Endothelial cell of umbilical vein (primary cell): ENCODE measurements at regions not wholly inside any gene's neighbourhood (a gene's known extent, or its start where the extent isn't known, plus 50 kb on each side); places are given as distances from the start of the nearest gene placed in this dataset.

Source experiments
- BruUV-seq: library from RNA; stranded (reverse); fragments of 400-500 nt; replicated peaks from 2 replicates; lab custom pipeline; 2021; lab: Mats Ljungman, UMichigan
- CTCF ChIA-PET: fragments of 300-600, 350-600 bp; sonication (Branson Sonifier 250); formaldehyde crosslinking; loops from one replicate; lab custom pipeline; 2021; ENCODE audit warnings: antibody characterized with exemption, inconsistent platforms; lab: Charles Lee
- POLR2A ChIA-PET: fragments of 300-600, 350-600 bp; sonication (Branson Sonifier 250); formaldehyde crosslinking; loops from one replicate; lab custom pipeline; 2021; ENCODE audit warnings: antibody characterized with exemption, inconsistent platforms; lab: Charles Lee
- DNase-seq: peaks from one replicate; pipeline ENCODE4 v3.0.0-alpha.2; 2011; ENCODE audit warnings: low read depth, low spot score
- FAIRE-seq: peaks from 2 replicates; lab custom pipeline; 2011; peaks lifted over from hg19 to GRCh38; lab: Jason Lieb, UNC
- H2AFZ ChIP-seq: 2 replicates; pipeline ENCODE4 v1.6.0; 2012; ENCODE audit warnings: low read depth, low read length, control low read depth, inconsistent platforms
- H3K27ac ChIP-seq: 2 replicates; pipeline ENCODE4 v1.5.1; 2011; ENCODE audit warnings: low read depth, mild to moderate bottlenecking, control low read depth, low read length, moderate library complexity; ENCODE audit not compliant: insufficient read depth
- H3K27me3 ChIP-seq, 2 experiments: 2 replicates each; pipeline versions ENCODE4 v1.6.0 to v1.6.1; 2011; ENCODE audit warnings: low read length in 2 of 2, mixed read lengths in 1 of 2; ENCODE audit not compliant: control insufficient read depth in 2 of 2, insufficient read depth in 2 of 2
- H3K36me3 ChIP-seq, 2 experiments: 2 replicates in 1 of 2; 3 replicates in 1 of 2; pipeline ENCODE4 v1.5.1; 2011; ENCODE audit warnings: low read length in 2 of 2, mild to moderate bottlenecking in 1 of 2, moderate library complexity in 1 of 2; ENCODE audit not compliant: control insufficient read depth in 2 of 2, insufficient read depth in 2 of 2; ENCODE audit errors: extremely low read depth in 1 of 2
- H3K4me1 ChIP-seq: 3 replicates; pipeline ENCODE4 v1.5.1; 2011; ENCODE audit warnings: mild to moderate bottlenecking, low read length; ENCODE audit not compliant: control insufficient read depth, insufficient read depth; ENCODE audit errors: extremely low read depth
- H3K4me2 ChIP-seq: 2 replicates; pipeline ENCODE4 v1.6.1; 2011; ENCODE audit warnings: low read length, control low read depth, mixed read lengths; ENCODE audit not compliant: insufficient read depth
- H3K4me3 ChIP-seq, 3 experiments: fragments of 200-600 bp in 1 of 3; sonication (generic), shearing (Covaris generic) in 1 of 3; replicated peaks in 1 of 3; 2 replicates each; pipeline ENCODE4 v1.5.1; 2011 to 2016; ENCODE audit warnings: control low read depth in 3 of 3, low read length in 3 of 3, mild to moderate bottlenecking in 2 of 3, inconsistent platforms in 1 of 3, low read depth in 1 of 3, moderate library complexity in 1 of 3; ENCODE audit not compliant: insufficient read depth in 1 of 3
- H3K79me2 ChIP-seq: 2 replicates; pipeline ENCODE4 v1.6.0; 2012; ENCODE audit warnings: low read length, inconsistent platforms; ENCODE audit not compliant: control insufficient read depth, insufficient read depth
- H3K9ac ChIP-seq: replicated peaks from 2 replicates; pipeline ENCODE3; 2011; ENCODE audit warnings: low read length, control low read depth; ENCODE audit not compliant: insufficient read depth; ENCODE audit errors: extremely low read depth
- H3K9me1 ChIP-seq: replicated peaks from 3 replicates; pipeline ENCODE4 v1.6.0; 2011; ENCODE audit warnings: mild to moderate bottlenecking, low read length; ENCODE audit not compliant: control insufficient read depth, insufficient read depth; ENCODE audit errors: extremely low read depth
- H3K9me3 ChIP-seq: replicated peaks from 2 replicates; pipeline ENCODE4 v1.5.1; 2012; ENCODE audit warnings: low read length, inconsistent platforms; ENCODE audit not compliant: control insufficient read depth, insufficient read depth
- H4K20me1 ChIP-seq: replicated peaks from 2 replicates; pipeline ENCODE3; 2011; ENCODE audit warnings: mild to moderate bottlenecking, low read length; ENCODE audit not compliant: control insufficient read depth, insufficient read depth; ENCODE audit errors: extremely low read depth
- EZH2 ChIP-seq: IDR thresholded peaks from 2 replicates; pipeline ENCODE4 v1.6.1; 2012; ENCODE audit warnings: borderline replicate concordance, low read depth, mild to moderate bottlenecking, moderate library complexity, low read length, inconsistent platforms; ENCODE audit not compliant: severe bottlenecking
- FOS ChIP-seq: IDR thresholded peaks from 2 replicates; pipeline ENCODE4 v1.6.1; 2011; ENCODE audit warnings: mild to moderate bottlenecking, low read length, moderate library complexity, borderline replicate concordance; ENCODE audit not compliant: insufficient read depth
- GATA2 ChIP-seq: IDR thresholded peaks from 2 replicates; pipeline ENCODE4 v1.7.0; 2011; ENCODE audit warnings: low read depth, mild to moderate bottlenecking, moderate library complexity, mixed read lengths, low read length; ENCODE audit not compliant: insufficient read length, insufficient read depth
- JUN ChIP-seq: IDR thresholded peaks from 2 replicates; pipeline ENCODE4 v1.6.1; 2011; ENCODE audit warnings: borderline replicate concordance, low read depth; ENCODE audit not compliant: insufficient read length, insufficient read depth
- MAX ChIP-seq: IDR thresholded peaks from 2 replicates; pipeline ENCODE4 v1.6.1; 2011; ENCODE audit not compliant: insufficient read depth, insufficient read length
- MYC ChIP-seq: IDR thresholded peaks from one replicate; pipeline ENCODE4 v1.6.1; 2011; ENCODE audit warnings: mild to moderate bottlenecking, low read depth, low read length
- POLR2A ChIP-seq: IDR thresholded peaks from 2 replicates; pipeline ENCODE4 v1.6.1; 2012; ENCODE audit warnings: low read depth, mild to moderate bottlenecking, control low read depth, low read length
- POLR2AphosphoS5 ChIP-seq: IDR thresholded peaks from 2 replicates; pipeline ENCODE4 v1.6.1; 2012; ENCODE audit warnings: low read depth, mild to moderate bottlenecking, control low read depth, low read length, moderate library complexity; ENCODE audit not compliant: insufficient read depth
- dilution Hi-C: fragments of 300-500 bp; cut with MboI; formaldehyde crosslinking; loops from one replicate; pipeline ENCODE4 v1.15.0; 2019; ENCODE audit warnings: low sequenced_read_pairs; ENCODE audit not compliant: extremely low pct_ligation_motif_present
- intact Hi-C: fragments of 100-400 bp; cut with micrococcal nuclease; formaldehyde crosslinking; loops from one replicate; pipeline ENCODE4 v1.10.0; 2022
- TF ChIP-seq, protein P1 (sequence below), 2 donors: IDR thresholded peaks; 1 replicate in 1 of 2; 2 replicates in 1 of 2; pipeline ENCODE4 v1.5.1; 2011; ENCODE audit warnings: low read length in 2 of 2, mild to moderate bottlenecking in 2 of 2, moderate library complexity in 2 of 2, control low read depth in 1 of 2, inconsistent platforms in 1 of 2, low read depth in 1 of 2; ENCODE audit not compliant: insufficient read depth in 1 of 2; ENCODE audit errors: extremely low read depth in 1 of 2

DNA sequence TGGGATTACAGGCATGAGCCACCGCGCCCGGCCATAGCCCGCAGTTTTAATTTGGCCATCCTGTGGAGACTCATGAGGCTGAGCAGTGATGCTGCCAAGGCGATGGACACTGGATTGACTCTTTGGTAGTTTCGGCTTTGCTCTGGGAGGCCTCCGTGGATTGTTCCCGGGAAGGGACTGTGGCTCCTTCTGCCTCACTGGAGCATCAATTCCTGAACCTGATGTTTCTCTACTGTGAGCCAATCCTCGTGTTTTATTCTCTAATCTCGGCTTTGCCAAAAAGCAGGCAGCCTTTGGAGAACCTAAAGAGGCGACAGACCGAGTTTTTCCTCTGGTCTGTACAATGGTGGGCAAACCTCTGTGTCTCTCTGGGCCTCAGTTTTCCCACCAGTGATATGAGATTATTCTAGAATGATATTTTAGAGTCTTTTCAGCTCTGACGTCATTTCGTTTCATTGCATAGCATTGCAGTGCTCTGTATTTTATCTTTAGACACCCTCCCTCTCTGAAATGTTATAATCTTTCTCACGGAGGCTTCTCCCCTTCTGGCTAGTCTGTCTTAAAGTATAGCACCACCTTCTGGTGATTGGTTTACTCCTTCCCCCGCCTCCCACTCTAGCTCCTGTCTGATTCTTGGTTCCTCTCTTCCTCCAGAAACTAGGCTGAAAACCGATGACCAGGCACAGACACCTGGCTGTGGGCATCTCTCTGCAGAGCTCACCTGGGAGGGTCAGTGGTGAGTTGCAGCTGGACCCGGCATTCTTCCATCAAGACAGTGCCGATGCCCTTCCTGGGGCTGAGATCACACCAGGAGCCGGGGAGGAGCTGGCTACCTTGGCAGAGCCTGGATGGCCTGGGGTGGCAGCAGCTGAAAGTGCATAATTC, 341.3 kb downstream of the MYCN start:
- no peak for DNase-seq
- Histone ChIP-seq H3K36me3 (no peaks in the 10 kb centered on the region), H3K4me1 (no peaks in the 10 kb centered on the region), H3K27me3 (no peaks in the 10 kb centered on the region), H3K79me2 (no peaks in the 10 kb centered on the region), H2AFZ (no peak overlapping the region), H3K9me1 (no peaks in the 10 kb centered on the region), H3K4me3 (no peak overlapping the region), H3K4me2 (no peak overlapping the region), H4K20me1 (no peaks in the 10 kb centered on the region), H3K27ac (no peak overlapping the region), H3K9ac (no peak overlapping the region), H3K9me3 (no peaks in the 10 kb centered on the region)
- BruUV-seq = no TSS peak
- POLR2A ChIA-PET = no interaction called here
- FAIRE-seq = no peak
- CTCF ChIA-PET = no interaction called here
- intact Hi-C loops = loop anchor here (1.0 kb wide), 1 partner anchor 338 kb away; no protein-coding TSS in a partner anchor
- dilution Hi-C loops = no loop called here
- no peak for TF ChIP-seq EZH2
- no peak for TF ChIP-seq POLR2AphosphoS5
- no peak for TF ChIP-seq GATA2
- no peak for TF ChIP-seq POLR2A
- TF ChIP-seq JUN = no peak
- TF ChIP-seq MYC = no peak
- no peak for TF ChIP-seq MAX
- TF ChIP-seq, protein P1, sequence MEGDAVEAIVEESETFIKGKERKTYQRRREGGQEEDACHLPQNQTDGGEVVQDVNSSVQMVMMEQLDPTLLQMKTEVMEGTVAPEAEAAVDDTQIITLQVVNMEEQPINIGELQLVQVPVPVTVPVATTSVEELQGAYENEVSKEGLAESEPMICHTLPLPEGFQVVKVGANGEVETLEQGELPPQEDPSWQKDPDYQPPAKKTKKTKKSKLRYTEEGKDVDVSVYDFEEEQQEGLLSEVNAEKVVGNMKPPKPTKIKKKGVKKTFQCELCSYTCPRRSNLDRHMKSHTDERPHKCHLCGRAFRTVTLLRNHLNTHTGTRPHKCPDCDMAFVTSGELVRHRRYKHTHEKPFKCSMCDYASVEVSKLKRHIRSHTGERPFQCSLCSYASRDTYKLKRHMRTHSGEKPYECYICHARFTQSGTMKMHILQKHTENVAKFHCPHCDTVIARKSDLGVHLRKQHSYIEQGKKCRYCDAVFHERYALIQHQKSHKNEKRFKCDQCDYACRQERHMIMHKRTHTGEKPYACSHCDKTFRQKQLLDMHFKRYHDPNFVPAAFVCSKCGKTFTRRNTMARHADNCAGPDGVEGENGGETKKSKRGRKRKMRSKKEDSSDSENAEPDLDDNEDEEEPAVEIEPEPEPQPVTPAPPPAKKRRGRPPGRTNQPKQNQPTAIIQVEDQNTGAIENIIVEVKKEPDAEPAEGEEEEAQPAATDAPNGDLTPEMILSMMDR (IDR thresholded peaks at IDR 0.05; ENCODE audit: extremely low read depth in 1 of 2, insufficient read depth in 1 of 2, low read depth in 1 of 2, low read length in 2 of 2) = no peak
- TF ChIP-seq FOS = no peak
